GM18502 (cell line): ENCODE measurements at regions not wholly inside any gene's neighbourhood (a gene's known extent, or its start where the extent isn't known, plus 50 kb on each side); places are given as distances from the start of the nearest gene placed in this dataset.
"Not testable (repeated sequence)": the region's sequence is repeated elsewhere in the genome, so short reads cannot be mapped to it uniquely, and the experiment has no call there.

Source experiments
- ATAC-seq: cut with Tn5 transposase; IDR thresholded peaks from one replicate; pipeline ENCODE4 v1.9.1; 2021; ENCODE audit warnings: mild to moderate bottlenecking; ENCODE audit not compliant: unreplicated experiment, poor library complexity

GRCh38 chr17:26881195-26881594 is 412.7 kb upstream of the WSB1 start:
- not testable (repeated sequence) for ATAC-seq

GRCh38 chr17:26882097-26882761 is 411.7 kb upstream of the WSB1 start:
- ATAC-seq: peak; percentile 81

- ATAC-seq: peak; percentile 12
Measured at GRCh38 chr17:26883878-26884740, 409.8 kb upstream of the WSB1 start.

GRCh38 chr17:26884741-26885059 is 409.2 kb upstream of the WSB1 start:
- ATAC-seq: peak; percentile 33

- peak; percentile 35 for ATAC-seq
Measured at GRCh38 chr17:26885244-26885970, 408.5 kb upstream of the WSB1 start.
